GM19043 (cell line): ENCODE measurements at regions not wholly inside any gene's neighbourhood (a gene's known extent, or its start where the extent isn't known, plus 50 kb on each side); places are given as distances from the start of the nearest gene placed in this dataset.
"Not testable (repeated sequence)": the region's sequence is repeated elsewhere in the genome, so short reads cannot be mapped to it uniquely, and the experiment has no call there.

Experiments used
- ATAC-seq: cut with Tn5 transposase; IDR thresholded peaks from one replicate; pipeline ENCODE4 v1.9.1; 2021; ENCODE audit warnings: low read depth; ENCODE audit not compliant: unreplicated experiment

- ATAC-seq = not testable (repeated sequence)
Measured at GRCh38 chr7:106713452-106713851, 52.5 kb upstream of the CCDC71L start.

GRCh38 chr7:106714590-106715442 is 53.9 kb upstream of the CCDC71L start:
- ATAC-seq = not testable (repeated sequence)

- no peak for ATAC-seq
Measured at GRCh38 chr7:106715730-106716129, 54.8 kb upstream of the CCDC71L start.

- ATAC-seq = no peak
Measured at GRCh38 chr7:106717254-106717954, 56.4 kb upstream of the CCDC71L start.

GRCh38 chr7:106717955-106718871 is 57.3 kb upstream of the CCDC71L start:
- ATAC-seq = peak; percentile 74

GRCh38 chr7:106720641-106721040 is 59.7 kb upstream of the CCDC71L start:
- ATAC-seq = peak; percentile 57

- no peak for ATAC-seq
Measured at GRCh38 chr7:106721816-106722785, 61.1 kb upstream of the CCDC71L start.

- ATAC-seq = no peak
Measured at GRCh38 chr7:106723398-106723797, 62.4 kb upstream of the CCDC71L start.

GRCh38 chr7:106729720-106730385 is 68.9 kb upstream of the CCDC71L start:
- ATAC-seq = no peak

GRCh38 chr7:106731187-106731586 is 70.2 kb upstream of the CCDC71L start:
- peak; percentile 95 for ATAC-seq

GRCh38 chr7:106731646-106732444 is 70.9 kb upstream of the CCDC71L start:
- no peak for ATAC-seq

GRCh38 chr7:106735637-106736036 is 74.7 kb upstream of the CCDC71L start:
- no peak for ATAC-seq

- no peak for ATAC-seq
Measured at GRCh38 chr7:106736123-106736507, 75.2 kb upstream of the CCDC71L start.

GRCh38 chr7:106736508-106737201 is 75.7 kb upstream of the CCDC71L start:
- ATAC-seq = peak; percentile 87

GRCh38 chr7:106737202-106737562 is 76.2 kb upstream of the CCDC71L start:
- ATAC-seq = no peak

- ATAC-seq = no peak
Measured at GRCh38 chr7:106740806-106741205, 79.8 kb upstream of the CCDC71L start.

- no peak for ATAC-seq
Measured at GRCh38 chr7:106744563-106745091, 83.7 kb upstream of the CCDC71L start.

GRCh38 chr7:106747301-106747700 is 86.3 kb upstream of the CCDC71L start:
- ATAC-seq = not testable (repeated sequence)
